K562 (cell line): ENCODE measurements at regions not wholly inside any gene's neighbourhood (a gene's known extent, or its start where the extent isn't known, plus 50 kb on each side); places are given as distances from the start of the nearest gene placed in this dataset.

Experiments
- ATAC-seq: fragments of 200-7000 bp; cut with Tn5 transposase; 3 replicates; pipeline ENCODE4 v1.9.1; 2020; ENCODE audit warnings: moderate library complexity
- BruUV-seq: library from RNA; stranded (reverse); fragments of 400-500 nt; replicated peaks from 2 replicates; lab custom pipeline; 2021; lab: Mats Ljungman, UMichigan
- CTCF ChIA-PET: fragments of 300-600 bp; formaldehyde crosslinking; extraction: SDS; loops from one replicate; lab custom pipeline; 2021; ENCODE audit warnings: low intra/inter-chr PET ratio; lab: Yijun Ruan, JAX
- POLR2A ChIA-PET: fragments of 300-600, 350-650 bp; sonication (Branson Sonifier 250); formaldehyde crosslinking; extraction: SDS; loops from one replicate; lab custom pipeline; 2021; ENCODE audit warnings: antibody characterized with exemption, inconsistent platforms; lab: Yijun Ruan, JAX
- DNase-seq, 4 experiments: peaks; one replicate each; pipeline versions ENCODE4 v3.0.0 to v3.0.0-alpha.2; 2011 to 2018; ENCODE audit warnings: low spot score in 3 of 4, mixed read lengths in 3 of 4; ENCODE audit errors: extremely low read depth in 1 of 4
- FAIRE-seq: peaks from 2 replicates; lab custom pipeline; 2011; peaks lifted over from hg19 to GRCh38; lab: Jason Lieb, UNC
- H2AFZ ChIP-seq: 2 replicates; pipeline ENCODE4 v1.6.0; 2011; ENCODE audit warnings: low read depth, low read length, control low read depth, inconsistent platforms
- H3K27ac ChIP-seq: fragments of 200-600 bp; 3 replicates; pipeline ENCODE4 v1.8.0; 2011; ENCODE audit warnings: low read depth, mild to moderate bottlenecking, control low read depth, inconsistent platforms, low read length, moderate library complexity, mixed read lengths; ENCODE audit errors: extremely low read depth
- H3K27me3 ChIP-seq, 2 experiments: fragments of 300-600 bp in 1 of 2; 2 replicates in 1 of 2; 3 replicates in 1 of 2; pipeline versions ENCODE4 v1.6.0 to v1.8.0; 2011; ENCODE audit warnings: inconsistent platforms in 2 of 2, low read length in 2 of 2, mild to moderate bottlenecking in 1 of 2, mixed read lengths in 1 of 2, moderate library complexity in 1 of 2; ENCODE audit not compliant: control insufficient read depth in 2 of 2, insufficient read depth in 2 of 2
- H3K36me3 ChIP-seq: fragments of 300-600 bp; 3 replicates; pipeline ENCODE4 v1.8.0; 2011; ENCODE audit warnings: mild to moderate bottlenecking, low read length, inconsistent platforms; ENCODE audit not compliant: control insufficient read depth, insufficient read depth
- H3K4me1 ChIP-seq, 2 experiments: fragments of 200-600 bp in 1 of 2; replicated peaks in 1 of 2; 2 replicates in 1 of 2; 3 replicates in 1 of 2; pipeline versions ENCODE4 v1.5.1 to v1.8.0; 2011; ENCODE audit warnings: inconsistent platforms in 2 of 2, low read length in 2 of 2, mild to moderate bottlenecking in 1 of 2, mixed read lengths in 1 of 2, moderate library complexity in 1 of 2; ENCODE audit not compliant: control insufficient read depth in 2 of 2, insufficient read depth in 2 of 2
- H3K4me2 ChIP-seq: 2 replicates; pipeline ENCODE4 v1.6.1; 2011; ENCODE audit warnings: low read length, control low read depth, inconsistent platforms, mixed read lengths; ENCODE audit not compliant: insufficient read depth
- H3K4me3 ChIP-seq: fragments of 200-600 bp; sonication (generic), shearing (Covaris generic); 2 replicates; pipeline ENCODE4 v1.5.1; 2016; ENCODE audit warnings: control low read depth, inconsistent platforms
- H3K79me2 ChIP-seq: fragments of 200-600 bp; 3 replicates; pipeline ENCODE4 v1.8.0; 2011; ENCODE audit warnings: low read length, inconsistent platforms; ENCODE audit not compliant: control insufficient read depth, insufficient read depth
- H3K9ac ChIP-seq, 2 experiments: 2 replicates each; pipeline versions ENCODE4 v1.6.0 to v1.6.1; 2011; ENCODE audit warnings: low read depth in 2 of 2, low read length in 2 of 2, control low read depth in 1 of 2, inconsistent platforms in 1 of 2, mild to moderate bottlenecking in 1 of 2, mixed read lengths in 1 of 2; ENCODE audit not compliant: insufficient read depth in 1 of 2
- H3K9me1 ChIP-seq: one replicate; pipeline ENCODE4 v1.6.0; 2011; ENCODE audit warnings: inconsistent platforms, mild to moderate bottlenecking, low read length, moderate library complexity; ENCODE audit not compliant: control insufficient read depth, insufficient read depth
- H3K9me3 ChIP-seq: replicated peaks from 2 replicates; pipeline ENCODE4 v1.5.1; 2011; ENCODE audit warnings: low read depth, low read length, inconsistent platforms; ENCODE audit not compliant: control insufficient read depth, insufficient read depth
- H4K20me1 ChIP-seq: replicated peaks from 2 replicates; pipeline ENCODE4 v1.6.1; 2011; ENCODE audit warnings: low read length, inconsistent platforms, mixed read lengths; ENCODE audit not compliant: control insufficient read depth, insufficient read depth
- CTCF ChIP-seq, 3 experiments: IDR thresholded peaks in 2 of 3; conservative IDR thresholded peaks in 1 of 3; 2 replicates each; pipeline ENCODE4 v1.5.1; 2011 to 2012; ENCODE audit warnings: low read length in 3 of 3, mild to moderate bottlenecking in 3 of 3, control low read depth in 2 of 3, improper control_type of control experiment in 1 of 3, inconsistent platforms in 1 of 3, low read depth in 1 of 3, mixed read lengths in 1 of 3, moderate library complexity in 1 of 3; ENCODE audit not compliant: insufficient read depth in 2 of 3
- E2F5 ChIP-seq: sonication (generic); formaldehyde crosslinking; IDR thresholded peaks from 2 replicates; pipeline ENCODE4 v1.8.0; 2022; ENCODE audit warnings: mild to moderate bottlenecking, missing genetic modification reagents
- JUND ChIP-seq, 2 experiments: IDR thresholded peaks; 2 replicates in 1 of 2; 3 replicates in 1 of 2; pipeline ENCODE4 v1.6.1; 2011; ENCODE audit warnings: borderline replicate concordance in 2 of 2, low read depth in 2 of 2, low read length in 2 of 2, improper control_type of control experiment in 1 of 2, missing biosample characterization in 1 of 2, missing genetic modification characterization in 1 of 2, missing genetic modification reagents in 1 of 2
- POLR3G ChIP-seq: IDR thresholded peaks from 2 replicates; pipeline ENCODE4 v1.6.1; 2011; ENCODE audit not compliant: insufficient read length, insufficient replicate concordance; ENCODE audit errors: extremely low read depth
- WGBS: fragments of 100-300 bp; shearing (Covaris generic); methylation state at CpG from one replicate; pipeline ENCODE4 v1.1.6; 2016; ENCODE audit warnings: low coverage, mixed read lengths; ENCODE audit not compliant: insufficient coverage; ENCODE audit errors: missing lambda C conversion rate; 5-methylcytosine and 5-hydroxymethylcytosine counted together
- in situ Hi-C: fragments of 300-500 bp; cut with MboI; formaldehyde crosslinking; loops from 4 replicates; pipeline ENCODE4 v1.15.0; 2018; ENCODE audit warnings: inconsistent platforms, mixed read lengths
- intact Hi-C: fragments of 100-400 bp; cut with micrococcal nuclease; formaldehyde crosslinking; loops from 2 replicates; pipeline ENCODE4 v1.14.2; 2022

GRCh38 chr4:20037745-20038144 lies 214.0 kb upstream of the SLIT2 start:
- in situ Hi-C loops = no loop called here
- TF ChIP-seq POLR3G (no peak), JUND (IDR thresholded peaks at IDR 0.05; ENCODE audit: borderline replicate concordance, low read depth, low read length) (no peak), JUND (tag; IDR thresholded peaks at IDR 0.05; ENCODE audit: borderline replicate concordance, low read depth, low read length) (no peak)
- intact Hi-C loops = no loop called here
- H3K27me3 ChIP-seq = no peaks in the 10 kb centered on the region
- H3K4me1 ChIP-seq = no peaks in the 10 kb centered on the region
- no peak overlapping the region for H3K9ac ChIP-seq
- DNase-seq = no peak
- no peak for FAIRE-seq
- H4K20me1 ChIP-seq = no peaks in the 10 kb centered on the region
- H3K9me3 ChIP-seq = no peaks in the 10 kb centered on the region
- H3K4me3 ChIP-seq = no peak overlapping the region
- no peaks in the 10 kb centered on the region for H3K9me1 ChIP-seq
- no peak overlapping the region for H3K4me2 ChIP-seq
- no peak overlapping the region for H2AFZ ChIP-seq
- no TSS peak for BruUV-seq
- POLR2A ChIA-PET = no interaction called here
- 2% methylated on average over 3 of the region's 3 CpGs for WGBS
- CTCF ChIA-PET = no interaction called here
- no peak overlapping the region for H3K27ac ChIP-seq
- ATAC-seq = no peak
- H3K79me2 ChIP-seq = no peaks in the 10 kb centered on the region
- H3K36me3 ChIP-seq = no peaks in the 10 kb centered on the region

- H2AFZ ChIP-seq = no peak overlapping the region
- H3K27me3 ChIP-seq = no peaks in the 10 kb centered on the region
- H4K20me1 ChIP-seq = no peaks in the 10 kb centered on the region
- intact Hi-C loops = no loop called here
- no peaks in the 10 kb centered on the region for H3K36me3 ChIP-seq
- no peak overlapping the region for H3K27ac ChIP-seq
- ATAC-seq = no peak
- no peak overlapping the region for H3K9ac ChIP-seq
- FAIRE-seq = no peak
- H3K79me2 ChIP-seq = no peaks in the 10 kb centered on the region
- ChIA-PET CTCF (no interaction called here), POLR2A (no interaction called here)
- in situ Hi-C loops = no loop called here
- TF ChIP-seq CTCF (IDR thresholded peaks at IDR 0.05 in 2 of 3, conservative IDR thresholded peaks at IDR 0.05 in 1 of 3; ENCODE audit: insufficient read depth in 2 of 3, low read depth in 1 of 3, low read length in 3 of 3) = no peak
- no peak for TF ChIP-seq E2F5
- no peaks in the 10 kb centered on the region for H3K9me3 ChIP-seq
- H3K9me1 ChIP-seq = no peaks in the 10 kb centered on the region
- H3K4me3 ChIP-seq = no peak overlapping the region
- H3K4me1 ChIP-seq = no peaks in the 10 kb centered on the region
- DNase-seq = no peak
- no peak overlapping the region for H3K4me2 ChIP-seq
- BruUV-seq = no TSS peak
These were observed 221.6 kb upstream of the SLIT2 start for GRCh38 chr4:20030108-20030507.
